IMR-90 (cell line): ENCODE measurements at regions not wholly inside any gene's neighbourhood (a gene's known extent, or its start where the extent isn't known, plus 50 kb on each side); places are given as distances from the start of the nearest gene placed in this dataset.
A peak's percentile ranks its signal among the peaks of the same experiment; 100 is the strongest.

Experiments used
- ATAC-seq: fragments of 200-7000 bp; cut with Tn5 transposase; 2 replicates; pipeline ENCODE4 v1.9.1; 2020; ENCODE audit warnings: low read depth, mild to moderate bottlenecking, moderate library complexity
- BruUV-seq: library from RNA; stranded (reverse); fragments of 400-500 nt; replicated peaks from 2 replicates; lab custom pipeline; 2021; lab: Mats Ljungman, UMichigan
- CTCF ChIA-PET: fragments of 300-600 bp; formaldehyde crosslinking; extraction: SDS; loops from one replicate; lab custom pipeline; 2021; ENCODE audit warnings: antibody characterized with exemption; lab: Yijun Ruan, JAX
- POLR2A ChIA-PET: fragments of 300-600 bp; sonication (Branson Sonifier 250); formaldehyde crosslinking; loops from one replicate; lab custom pipeline; 2022; ENCODE audit warnings: antibody characterized with exemption; ENCODE audit not compliant: unreplicated experiment; lab: Charles Lee
- DNase-seq: peaks from one replicate; pipeline ENCODE4 v3.0.0; 2013
- H2AFZ ChIP-seq: replicated peaks from 2 replicates; pipeline ENCODE3; 2013; ENCODE audit warnings: low read length, mild to moderate bottlenecking; ENCODE audit not compliant: poor library complexity
- H2AK5ac ChIP-seq: 2 replicates; pipeline ENCODE4 v1.6.1; 2013; ENCODE audit warnings: low read depth, low read length, inconsistent platforms
- H2AK9ac ChIP-seq: replicated peaks from 2 replicates; pipeline ENCODE3; 2013; ENCODE audit warnings: mild to moderate bottlenecking, low read depth, low read length, moderate library complexity; ENCODE audit not compliant: poor library complexity
- H2BK120ac ChIP-seq: 2 replicates; pipeline ENCODE4 v1.6.1; 2013; ENCODE audit warnings: low read depth, low read length, inconsistent platforms
- H2BK15ac ChIP-seq: 3 replicates; pipeline ENCODE4 v1.6.1; 2013; ENCODE audit warnings: low read depth, low read length, inconsistent platforms
- H2BK20ac ChIP-seq: 2 replicates; pipeline ENCODE4 v1.6.1; 2013; ENCODE audit warnings: low read depth, mild to moderate bottlenecking, inconsistent platforms, low read length, moderate library complexity
- H2BK5ac ChIP-seq: 2 replicates; pipeline ENCODE4 v1.6.1; 2013; ENCODE audit warnings: mild to moderate bottlenecking, low read depth, low read length, inconsistent platforms; ENCODE audit not compliant: poor library complexity, severe bottlenecking
- H3K14ac ChIP-seq: replicated peaks from 2 replicates; pipeline ENCODE4 v1.6.1; 2013; ENCODE audit warnings: low read depth, low read length, inconsistent platforms
- H3K18ac ChIP-seq: 2 replicates; pipeline ENCODE4 v1.6.1; 2013; ENCODE audit warnings: low read depth, low read length, control low read depth
- H3K23ac ChIP-seq: 2 replicates; pipeline ENCODE4 v1.6.1; 2013; ENCODE audit warnings: low read depth, low read length, inconsistent platforms
- H3K27ac ChIP-seq: 2 replicates; pipeline ENCODE4 v1.5.1; 2013; ENCODE audit warnings: mild to moderate bottlenecking, control low read depth, low read length; ENCODE audit not compliant: insufficient read depth
- H3K27me3 ChIP-seq: 2 replicates; pipeline ENCODE4 v1.6.1; 2013; ENCODE audit warnings: low read length; ENCODE audit not compliant: control insufficient read depth, insufficient read depth
- H3K36me3 ChIP-seq: 2 replicates; pipeline ENCODE4 v1.6.1; 2013; ENCODE audit warnings: low read length, mixed read lengths; ENCODE audit not compliant: control insufficient read depth, insufficient read depth
- H3K4ac ChIP-seq: 2 replicates; pipeline ENCODE4 v1.6.1; 2013; ENCODE audit warnings: low read depth, low read length, inconsistent platforms
- H3K4me1 ChIP-seq: 2 replicates; pipeline ENCODE4 v1.6.1; 2013; ENCODE audit warnings: low read length, mixed read lengths; ENCODE audit not compliant: control insufficient read depth, insufficient read depth
- H3K4me2 ChIP-seq: 2 replicates; pipeline ENCODE4 v1.6.1; 2013; ENCODE audit warnings: low read depth, mild to moderate bottlenecking, control low read depth, low read length, moderate library complexity
- H3K4me3 ChIP-seq: 2 replicates; pipeline ENCODE4 v1.5.1; 2013; ENCODE audit warnings: low read depth, mild to moderate bottlenecking, control low read depth, low read length, moderate library complexity; ENCODE audit not compliant: insufficient read depth
- H3K56ac ChIP-seq: 2 replicates; pipeline ENCODE4 v1.6.1; 2013; ENCODE audit warnings: low read length, inconsistent platforms; ENCODE audit not compliant: insufficient read depth; ENCODE audit errors: extremely low read depth
- H3K79me1 ChIP-seq, 2 experiments: 2 replicates each; pipeline ENCODE4 v1.6.1; 2013; ENCODE audit warnings: low read length in 2 of 2, inconsistent platforms in 1 of 2, low read depth in 1 of 2
- H3K9ac ChIP-seq: 2 replicates; pipeline ENCODE4 v1.6.1; 2013; ENCODE audit warnings: low read depth, low read length, control low read depth
- H3K9me1 ChIP-seq: 2 replicates; pipeline ENCODE4 v1.6.1; 2013; ENCODE audit warnings: low read length, inconsistent platforms; ENCODE audit not compliant: insufficient read depth
- H3K9me3 ChIP-seq: 2 replicates; pipeline ENCODE4 v1.6.1; 2013; ENCODE audit warnings: low read length; ENCODE audit not compliant: control insufficient read depth, insufficient read depth
- H4K20me1 ChIP-seq: 2 replicates; pipeline ENCODE4 v1.6.1; 2013; ENCODE audit warnings: low read length, inconsistent platforms; ENCODE audit not compliant: insufficient read depth
- H4K5ac ChIP-seq: 2 replicates; pipeline ENCODE4 v1.6.1; 2013; ENCODE audit warnings: mild to moderate bottlenecking, low read depth, low read length, control low read depth
- H4K8ac ChIP-seq, 2 experiments: 2 replicates each; pipeline ENCODE4 v1.6.1; 2013; ENCODE audit warnings: low read depth in 2 of 2, low read length in 2 of 2, control low read depth in 1 of 2, inconsistent platforms in 1 of 2
- H4K91ac ChIP-seq: 2 replicates; pipeline ENCODE4 v1.6.1; 2013; ENCODE audit warnings: low read depth, low read length, inconsistent platforms; ENCODE audit not compliant: insufficient read depth
- CEBPB ChIP-seq: IDR thresholded peaks from 2 replicates; pipeline ENCODE4 v1.6.1; 2012; ENCODE audit warnings: low read depth, low read length, improper control_type of control experiment
- CHD1 ChIP-seq: IDR thresholded peaks from 2 replicates; pipeline ENCODE4 v1.6.1; 2012; ENCODE audit warnings: low read depth, low read length, improper control_type of control experiment
- WGBS, 2 experiments: methylation state at CpG; one replicate each; pipeline versions ENCODE4 v1.1.5 to v1.1.7; 2013; ENCODE audit warnings: missing lambda C conversion rate in 2 of 2; ENCODE audit not compliant: insufficient read length in 1 of 2; ENCODE audit errors: extremely low coverage in 2 of 2; 5-methylcytosine and 5-hydroxymethylcytosine counted together
- dilution Hi-C: fragments of 300-500 bp; cut with HindIII; formaldehyde crosslinking; loops from one replicate; pipeline ENCODE4 v1.14.3; 2018; ENCODE audit warnings: low sequenced_read_pairs; ENCODE audit not compliant: unreplicated experiment
- in situ Hi-C: fragments of 300-500 bp; cut with MboI; formaldehyde crosslinking; loops from 3 replicates; pipeline ENCODE4 v1.14.3; 2019; ENCODE audit warnings: low sequenced_read_pairs, inconsistent platforms, mixed read lengths
- intact Hi-C: fragments of 100-400 bp; cut with micrococcal nuclease; formaldehyde crosslinking; loops from 2 replicates; pipeline ENCODE4 v1.10.0; 2022

GRCh38 chr3:66738625-66739365 is 238.0 kb upstream of the LRIG1 start:
- Histone ChIP-seq H3K4me3 (no peak overlapping the region), H3K4me2 (peak overlapping the region; percentile 14), H2BK15ac (peak overlapping the region; percentile 69; the same call in 2 of the 3 replicates), H2AK9ac (peak overlapping the region; percentile 81), H4K91ac (peak overlapping the region; percentile 68), H3K9me1 (peaks cover 7% of the 10 kb centered on the region), H3K27me3 (no peaks in the 10 kb centered on the region), H2BK5ac (peak overlapping the region; percentile 68), H4K8ac (peak overlapping the region; percentile 19 to 81; a peak in 2 of 4 replicates), H2AFZ (peak overlapping the region; percentile 71), H3K23ac (peak overlapping the region; percentile 44; the same call in 1 of the 2 replicates), H3K79me1 (no peaks in the 10 kb centered on the region), H3K9me3 (no peaks in the 10 kb centered on the region), H3K4ac (peak overlapping the region; percentile 92), H3K18ac (peak overlapping the region; percentile 55; the same call in 1 of the 2 replicates), H2BK20ac (peak overlapping the region; percentile 94), H2AK5ac (peak overlapping the region; percentile 71), H4K5ac (peak overlapping the region; percentile 59; the same call in 1 of the 2 replicates), H2BK120ac (peak overlapping the region; percentile 96), H3K27ac (peak overlapping the region; percentile 16; the same call in 1 of the 2 replicates), H3K56ac (peak overlapping the region; percentile 20; the same call in 1 of the 2 replicates), H3K4me1 (peaks cover 9% of the 10 kb centered on the region), H4K20me1 (no peaks in the 10 kb centered on the region), H3K14ac (peak overlapping the region; percentile 77), H3K9ac (no peak overlapping the region), H3K36me3 (no peaks in the 10 kb centered on the region)
- ATAC-seq (peak; percentile 87), DNase-seq (peak; percentile 87)
- no peak for TF ChIP-seq CHD1
- TF ChIP-seq CEBPB, result no peak
- ChIA-PET CTCF (interaction anchor here (0.7 kb wide), 1 partner anchor 183 kb away, joined by 3 read pairs; no protein-coding TSS in a partner anchor), POLR2A (no interaction called here)
- intact Hi-C loops, result loop anchor here (10.0 kb wide), 1 partner anchor 334 kb away; no protein-coding TSS in a partner anchor
- dilution Hi-C loops, result no loop called here
- no TSS peak for BruUV-seq
- in situ Hi-C loops, result no loop called here
- 0% methylated on average over 1 of the region's 7 CpGs; no CpG with 5 or more reads in 1 of the 2 experiments for WGBS, 2 experiments
